ENCODE measurements at regions not wholly inside any gene's neighbourhood (a gene's known extent, or its start where the extent isn't known, plus 50 kb on each side); places are given as distances from the start of the nearest gene placed in this dataset.

DNA sequence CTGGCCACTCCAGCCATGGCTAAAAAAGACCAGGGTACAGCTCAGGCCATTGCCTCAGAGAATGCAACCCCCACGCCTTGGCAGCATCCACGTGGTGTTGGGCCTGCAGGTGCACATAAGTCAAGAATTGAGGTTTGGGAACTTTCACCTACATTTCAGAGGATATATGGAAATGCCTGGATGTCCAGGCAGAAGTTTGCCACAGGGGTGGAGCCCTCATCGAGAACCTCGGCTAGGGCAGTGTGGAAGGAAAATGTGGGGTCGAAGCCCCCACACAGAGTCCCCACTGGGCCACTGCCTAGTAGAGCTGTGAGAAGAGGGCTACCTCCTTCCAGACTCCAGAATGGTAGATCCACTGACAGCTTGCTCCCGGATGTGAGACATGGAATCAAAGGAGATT lies 477.3 kb downstream of the LPIN1 start:
- Histone ChIP-seq H3K4me1 (ENCODE audit: control insufficient read depth, extremely low read depth, insufficient read depth, low read length) (no peaks in the 10 kb centered on the region), H3K27ac (ENCODE audit: control insufficient read depth, insufficient read depth, low read length) (no peak overlapping the region), H3K9ac (ENCODE audit: control insufficient read depth, extremely low read depth, insufficient read depth, low read length) (no peak overlapping the region), H4K20me1 (ENCODE audit: control insufficient read depth, extremely low read depth, insufficient read depth, low read length) (no peaks in the 10 kb centered on the region), H3K79me2 (ENCODE audit: control insufficient read depth, insufficient read depth, low read length) (no peaks in the 10 kb centered on the region), H3K9me1 (ENCODE audit: control insufficient read depth, extremely low read depth, insufficient read depth, low read length) (no peaks in the 10 kb centered on the region), H3K36me3 (ENCODE audit: control insufficient read depth in 2 of 2, extremely low read depth in 1 of 2, insufficient read depth in 2 of 2, low read length in 2 of 2) (no peaks in the 10 kb centered on the region), H3K4me2 (ENCODE audit: control insufficient read depth, extremely low read depth, insufficient read depth, low read depth, low read length) (no peak overlapping the region), H3K9me3 (ENCODE audit: control insufficient read depth, low read depth, low read length) (peaks cover 2% of the 10 kb centered on the region), H3K27me3 (ENCODE audit: control insufficient read depth, extremely low read depth, insufficient read depth, low read length) (no peaks in the 10 kb centered on the region), H3K4me3 (ENCODE audit: control insufficient read depth in 2 of 3, extremely low read depth in 1 of 3, insufficient read depth in 2 of 3, low read depth in 1 of 3, low read length in 3 of 3) (no peak overlapping the region), H2AFZ (ENCODE audit: control insufficient read depth, low read length) (no peak overlapping the region)
- TF ChIP-seq EZH2 (IDR thresholded peaks at IDR 0.05; ENCODE audit: low read length): no peak
- TF ChIP-seq, protein P1, sequence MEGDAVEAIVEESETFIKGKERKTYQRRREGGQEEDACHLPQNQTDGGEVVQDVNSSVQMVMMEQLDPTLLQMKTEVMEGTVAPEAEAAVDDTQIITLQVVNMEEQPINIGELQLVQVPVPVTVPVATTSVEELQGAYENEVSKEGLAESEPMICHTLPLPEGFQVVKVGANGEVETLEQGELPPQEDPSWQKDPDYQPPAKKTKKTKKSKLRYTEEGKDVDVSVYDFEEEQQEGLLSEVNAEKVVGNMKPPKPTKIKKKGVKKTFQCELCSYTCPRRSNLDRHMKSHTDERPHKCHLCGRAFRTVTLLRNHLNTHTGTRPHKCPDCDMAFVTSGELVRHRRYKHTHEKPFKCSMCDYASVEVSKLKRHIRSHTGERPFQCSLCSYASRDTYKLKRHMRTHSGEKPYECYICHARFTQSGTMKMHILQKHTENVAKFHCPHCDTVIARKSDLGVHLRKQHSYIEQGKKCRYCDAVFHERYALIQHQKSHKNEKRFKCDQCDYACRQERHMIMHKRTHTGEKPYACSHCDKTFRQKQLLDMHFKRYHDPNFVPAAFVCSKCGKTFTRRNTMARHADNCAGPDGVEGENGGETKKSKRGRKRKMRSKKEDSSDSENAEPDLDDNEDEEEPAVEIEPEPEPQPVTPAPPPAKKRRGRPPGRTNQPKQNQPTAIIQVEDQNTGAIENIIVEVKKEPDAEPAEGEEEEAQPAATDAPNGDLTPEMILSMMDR (optimal IDR thresholded peaks at IDR 0.05 in 1 of 3, IDR thresholded peaks at IDR 0.05 in 1 of 3, conservative IDR thresholded peaks at IDR 0.05 in 1 of 3; ENCODE audit: extremely low read depth in 1 of 3, insufficient read depth in 2 of 3, low read length in 3 of 3): no peak
- dilution Hi-C loops (cut with MboI; ENCODE audit: extremely low pct_ligation_motif_present, low sequenced_read_pairs): no loop called here
- FAIRE-seq (no peak), DNase-seq (ENCODE audit: low read depth, low spot score) (no peak)

DNA sequence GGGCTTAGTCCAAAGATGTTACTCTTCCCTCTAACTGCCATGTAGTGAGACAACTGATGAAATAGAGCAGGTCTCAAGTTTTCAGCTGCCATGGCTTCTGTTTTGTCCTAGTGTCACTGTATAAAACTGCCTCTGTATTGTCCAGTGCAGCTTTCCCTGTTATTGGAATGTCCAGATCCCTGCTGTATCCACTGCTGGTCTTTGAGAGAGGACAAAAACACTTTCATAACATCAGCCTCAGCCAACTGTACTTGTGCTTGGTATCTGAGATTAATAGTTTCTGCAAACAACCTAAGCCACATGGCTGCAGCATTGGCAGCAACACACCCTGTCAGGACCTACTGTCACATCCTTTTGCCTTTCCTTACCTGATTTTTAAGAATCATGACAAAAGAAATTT lies 480.2 kb downstream of the LPIN1 start:
- no peak overlapping the region for H3K27ac ChIP-seq (ENCODE audit: control insufficient read depth, insufficient read depth, low read length)
- DNase-seq (ENCODE audit: low read depth, low spot score): no peak
- H3K9me3 ChIP-seq (ENCODE audit: control insufficient read depth, low read depth, low read length): peaks cover 2% of the 10 kb centered on the region
- no peak for FAIRE-seq
- no peak overlapping the region for H2AFZ ChIP-seq (ENCODE audit: control insufficient read depth, low read length)
- H3K4me3 ChIP-seq (ENCODE audit: control insufficient read depth in 2 of 3, extremely low read depth in 1 of 3, insufficient read depth in 2 of 3, low read depth in 1 of 3, low read length in 3 of 3): no peak overlapping the region
- H4K20me1 ChIP-seq (ENCODE audit: control insufficient read depth, extremely low read depth, insufficient read depth, low read length): no peaks in the 10 kb centered on the region
- H3K4me1 ChIP-seq (ENCODE audit: control insufficient read depth, extremely low read depth, insufficient read depth, low read length): no peaks in the 10 kb centered on the region
- no peaks in the 10 kb centered on the region for H3K9me1 ChIP-seq (ENCODE audit: control insufficient read depth, extremely low read depth, insufficient read depth, low read length)
- H3K36me3 ChIP-seq (ENCODE audit: control insufficient read depth in 2 of 2, extremely low read depth in 1 of 2, insufficient read depth in 2 of 2, low read length in 2 of 2): no peaks in the 10 kb centered on the region
- dilution Hi-C loops (cut with MboI; ENCODE audit: extremely low pct_ligation_motif_present, low sequenced_read_pairs): no loop called here
- no peak overlapping the region for H3K4me2 ChIP-seq (ENCODE audit: control insufficient read depth, extremely low read depth, insufficient read depth, low read depth, low read length)
- no peak overlapping the region for H3K9ac ChIP-seq (ENCODE audit: control insufficient read depth, extremely low read depth, insufficient read depth, low read length)
- no peaks in the 10 kb centered on the region for H3K79me2 ChIP-seq (ENCODE audit: control insufficient read depth, insufficient read depth, low read length)
- H3K27me3 ChIP-seq (ENCODE audit: control insufficient read depth, extremely low read depth, insufficient read depth, low read length): no peaks in the 10 kb centered on the region
- no peak for TF ChIP-seq EZH2 (IDR thresholded peaks at IDR 0.05; ENCODE audit: low read length)
- TF ChIP-seq, protein P1 (optimal IDR thresholded peaks at IDR 0.05 in 1 of 3, IDR thresholded peaks at IDR 0.05 in 1 of 3, conservative IDR thresholded peaks at IDR 0.05 in 1 of 3; ENCODE audit: extremely low read depth in 1 of 3, insufficient read depth in 2 of 3, low read length in 3 of 3): no peak
